ENCODE measurements at regions not wholly inside any gene's neighbourhood (a gene's known extent, or its start where the extent isn't known, plus 50 kb on each side); places are given as distances from the start of the nearest gene placed in this dataset.

GRCh38 chr5:105773241-105773640, 1897.5 kb downstream of the EFNA5 start:
- Histone ChIP-seq H3K36me3 (no peaks in the 10 kb centered on the region), H3K4me3 (no peak overlapping the region), H3K9me3 (ENCODE audit: low read depth) (no peaks in the 10 kb centered on the region), H3K27ac (no peak overlapping the region), H3K4me1 (ENCODE audit: low read depth) (no peaks in the 10 kb centered on the region), H3K27me3 (no peaks in the 10 kb centered on the region)
- DNase-seq (ENCODE audit: low read depth in 1 of 2, low spot score in 1 of 2): no peak
- TF ChIP-seq CTCF (IDR thresholded peaks at IDR 0.05; ENCODE audit: low read depth, low read length): no peak

- no peak for DNase-seq (ENCODE audit: low read depth in 1 of 2, low spot score in 1 of 2)
- H3K9me3 ChIP-seq (ENCODE audit: low read depth): no peaks in the 10 kb centered on the region
- no peak overlapping the region for H3K27ac ChIP-seq
- H3K4me1 ChIP-seq (ENCODE audit: low read depth): no peaks in the 10 kb centered on the region
- no peaks in the 10 kb centered on the region for H3K36me3 ChIP-seq
- no peaks in the 10 kb centered on the region for H3K27me3 ChIP-seq
- no peak for TF ChIP-seq CTCF (IDR thresholded peaks at IDR 0.05; ENCODE audit: low read depth, low read length)
- H3K4me3 ChIP-seq: no peak overlapping the region
Observed at GRCh38 chr5:105767267-105767666, 1903.5 kb downstream of the EFNA5 start.

- Histone ChIP-seq H3K27me3 (no peaks in the 10 kb centered on the region), H3K4me3 (no peak overlapping the region), H3K9me3 (ENCODE audit: low read depth) (no peaks in the 10 kb centered on the region), H3K4me1 (ENCODE audit: low read depth) (no peaks in the 10 kb centered on the region), H3K27ac (no peak overlapping the region), H3K36me3 (no peaks in the 10 kb centered on the region)
- DNase-seq (ENCODE audit: low read depth in 1 of 2, low spot score in 1 of 2): no peak
- TF ChIP-seq CTCF (IDR thresholded peaks at IDR 0.05; ENCODE audit: low read depth, low read length): no peak
Observed at GRCh38 chr5:105762728-105763127, 1908.0 kb downstream of the EFNA5 start.

GRCh38 chr5:105754056-105754455, 1916.7 kb downstream of the EFNA5 start:
- Histone ChIP-seq H3K27me3 (no peaks in the 10 kb centered on the region), H3K9me3 (ENCODE audit: low read depth) (no peaks in the 10 kb centered on the region), H3K4me3 (no peak overlapping the region), H3K36me3 (no peaks in the 10 kb centered on the region), H3K4me1 (ENCODE audit: low read depth) (no peaks in the 10 kb centered on the region), H3K27ac (no peak overlapping the region)
- no peak for TF ChIP-seq CTCF (IDR thresholded peaks at IDR 0.05; ENCODE audit: low read depth, low read length)
- no peak for DNase-seq (ENCODE audit: low read depth in 1 of 2, low spot score in 1 of 2)

- H3K9me3 ChIP-seq (ENCODE audit: low read depth): no peaks in the 10 kb centered on the region
- TF ChIP-seq CTCF (IDR thresholded peaks at IDR 0.05; ENCODE audit: low read depth, low read length): no peak
- no peaks in the 10 kb centered on the region for H3K4me1 ChIP-seq (ENCODE audit: low read depth)
- no peak for DNase-seq (ENCODE audit: low read depth in 1 of 2, low spot score in 1 of 2)
- no peak overlapping the region for H3K27ac ChIP-seq
- H3K27me3 ChIP-seq: no peaks in the 10 kb centered on the region
- H3K4me3 ChIP-seq: no peak overlapping the region
- H3K36me3 ChIP-seq: no peaks in the 10 kb centered on the region
Observed at GRCh38 chr5:105752801-105753200, 1917.9 kb downstream of the EFNA5 start.

GRCh38 chr5:105751908-105752307, 1918.8 kb downstream of the EFNA5 start:
- H3K9me3 ChIP-seq (ENCODE audit: low read depth): no peaks in the 10 kb centered on the region
- DNase-seq (ENCODE audit: low read depth in 1 of 2, low spot score in 1 of 2): no peak
- no peaks in the 10 kb centered on the region for H3K4me1 ChIP-seq (ENCODE audit: low read depth)
- no peak for TF ChIP-seq CTCF (IDR thresholded peaks at IDR 0.05; ENCODE audit: low read depth, low read length)
- H3K27me3 ChIP-seq: no peaks in the 10 kb centered on the region
- H3K4me3 ChIP-seq: no peak overlapping the region
- H3K27ac ChIP-seq: no peak overlapping the region
- H3K36me3 ChIP-seq: no peaks in the 10 kb centered on the region
